ENCODE measurements at regions not wholly inside any gene's neighbourhood (a gene's known extent, or its start where the extent isn't known, plus 50 kb on each side); places are given as distances from the start of the nearest gene placed in this dataset.

- TF ChIP-seq POLR2AphosphoS5 (IDR thresholded peaks at IDR 0.05; ENCODE audit: borderline replicate concordance, low read depth, low read length) = no peak
- TF ChIP-seq EZH2 (IDR thresholded peaks at IDR 0.05) = no peak
Measured at GRCh38 chr9:118058227-118058626, 354.0 kb downstream of the TLR4 start.

All from SK-N-MC (cell line).